Putamen (tissue), 1 donor: ENCODE measurements at regions not wholly inside any gene's neighbourhood (a gene's known extent, or its start where the extent isn't known, plus 50 kb on each side); places are given as distances from the start of the nearest gene placed in this dataset.
"Not testable (repeated sequence)": the region's sequence is repeated elsewhere in the genome, so short reads cannot be mapped to it uniquely, and the experiment has no call there.

Experiments
- DNase-seq: peaks from one replicate; pipeline ENCODE4 v3.0.0-alpha.2; 2016; ENCODE audit warnings: low spot score

GRCh38 chr16:75780669-75781068 lies 54.4 kb upstream of the CPHXL start:
- no peak for DNase-seq

GRCh38 chr16:75781683-75782343 lies 55.5 kb upstream of the CPHXL start:
- DNase-seq, result no peak

GRCh38 chr16:75787440-75787839 lies 61.1 kb upstream of the CPHXL start:
- DNase-seq, result no peak

- DNase-seq, result peak; percentile 66
Measured at GRCh38 chr16:75789237-75789636, 62.9 kb upstream of the CPHXL start.

- DNase-seq, result no peak
Measured at GRCh38 chr16:75792771-75793492, 66.6 kb upstream of the CPHXL start.

GRCh38 chr16:75793641-75794040 lies 67.4 kb upstream of the CPHXL start:
- no peak for DNase-seq

- no peak for DNase-seq
Measured at GRCh38 chr16:75794426-75794825, 68.1 kb upstream of the CPHXL start.

GRCh38 chr16:75798714-75799113 lies 72.4 kb upstream of the CPHXL start:
- DNase-seq, result no peak

- DNase-seq, result peak; percentile 25
Measured at GRCh38 chr16:75801307-75801706, 75.0 kb upstream of the CPHXL start.

- no peak for DNase-seq
Measured at GRCh38 chr16:75803753-75804152, 77.5 kb upstream of the CPHXL start.

- no peak for DNase-seq
Measured at GRCh38 chr16:75804368-75804767, 78.1 kb upstream of the CPHXL start.

GRCh38 chr16:75805946-75806345 lies 79.7 kb upstream of the CPHXL start:
- DNase-seq, result no peak

- no peak for DNase-seq
Measured at GRCh38 chr16:75806487-75806886, 80.2 kb upstream of the CPHXL start.

GRCh38 chr16:75810342-75810741 lies 84.1 kb upstream of the CPHXL start:
- DNase-seq, result no peak

GRCh38 chr16:75811020-75811634 lies 84.8 kb upstream of the CPHXL start:
- peak; percentile 20 for DNase-seq

- DNase-seq, result no peak
Measured at GRCh38 chr16:75818491-75818890, 92.2 kb upstream of the CPHXL start.

GRCh38 chr16:75820672-75821071 lies 94.4 kb upstream of the CPHXL start:
- DNase-seq, result no peak

GRCh38 chr16:75821117-75821516 lies 94.8 kb upstream of the CPHXL start:
- DNase-seq, result no peak

GRCh38 chr16:75825750-75826149 lies 99.5 kb upstream of the CPHXL start:
- not testable (repeated sequence) for DNase-seq

GRCh38 chr16:75827372-75828038 lies 101.2 kb upstream of the CPHXL start:
- not testable (repeated sequence) for DNase-seq

- DNase-seq, result not testable (repeated sequence)
Measured at GRCh38 chr16:75833385-75833784, 107.1 kb upstream of the CPHXL start.

- no peak for DNase-seq
Measured at GRCh38 chr16:75836347-75837010, 110.2 kb upstream of the CPHXL start.
